ENCODE measurements at regions not wholly inside any gene's neighbourhood (a gene's known extent, or its start where the extent isn't known, plus 50 kb on each side); places are given as distances from the start of the nearest gene placed in this dataset.

GRCh38 chr10:59595593-59595992 is 114.1 kb downstream of the SLC16A9 start:
- no peak for ATAC-seq
- DNase-seq (ENCODE audit: low spot score), result no peak

DNA sequence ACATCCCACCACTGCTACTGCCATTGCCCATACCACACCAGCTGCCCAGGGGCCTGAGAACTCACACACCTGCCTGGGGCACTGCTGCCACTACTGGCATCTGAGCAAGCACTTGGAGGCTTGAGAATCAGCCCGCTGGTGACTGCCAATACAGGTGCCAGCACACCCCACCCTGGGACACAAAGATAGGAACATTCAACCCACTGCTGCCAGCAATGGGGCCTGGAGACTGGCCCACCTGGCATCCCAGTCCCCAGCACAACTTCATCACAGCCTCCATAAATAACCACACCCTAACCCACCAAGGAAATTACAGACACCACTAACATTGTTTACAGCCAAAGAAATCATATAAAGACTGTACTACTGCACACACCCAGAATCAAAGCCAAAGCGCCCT is 115.9 kb downstream of the SLC16A9 start:
- ATAC-seq (no peak), DNase-seq (ENCODE audit: low spot score) (no peak)

DNA sequence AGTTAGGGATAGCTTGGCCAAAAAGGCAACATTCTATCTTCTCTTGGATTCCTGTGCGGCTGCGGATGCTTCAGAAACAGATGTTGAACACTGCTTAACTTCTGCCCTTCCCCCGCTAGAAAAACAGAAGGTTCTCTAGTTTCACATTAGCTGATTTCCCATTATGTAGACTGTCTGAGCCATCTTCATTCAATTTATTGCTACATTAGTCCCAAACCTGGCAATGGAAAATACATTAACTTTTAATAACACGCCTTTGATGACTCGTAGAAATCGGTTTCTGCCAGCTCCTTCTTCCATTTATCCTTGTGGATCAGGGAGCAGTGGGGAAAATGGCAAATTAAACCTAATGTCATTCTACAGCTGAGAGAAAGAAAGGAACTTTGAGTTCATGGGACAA is 119.9 kb downstream of the SLC16A9 start:
- DNase-seq (ENCODE audit: low spot score) (no peak), ATAC-seq (no peak)

GRCh38 chr10:59588791-59589190 is 120.9 kb downstream of the SLC16A9 start:
- no peak for ATAC-seq
- no peak for DNase-seq (ENCODE audit: low spot score)

GRCh38 chr10:59587756-59588140 is 121.9 kb downstream of the SLC16A9 start:
- ATAC-seq (no peak), DNase-seq (ENCODE audit: low spot score) (no peak)

GRCh38 chr10:59587083-59587755 is 122.4 kb downstream of the SLC16A9 start:
- no peak for ATAC-seq
- DNase-seq (ENCODE audit: low spot score), result no peak

- DNase-seq (ENCODE audit: low spot score) (no peak), ATAC-seq (no peak)
Observed at GRCh38 chr10:59586407-59586891, 123.2 kb downstream of the SLC16A9 start.

GRCh38 chr10:59585046-59585700 is 124.5 kb downstream of the SLC16A9 start:
- ATAC-seq (no peak), DNase-seq (ENCODE audit: low spot score) (no peak)

GRCh38 chr10:59582780-59583179 is 126.9 kb downstream of the SLC16A9 start:
- ATAC-seq (no peak), DNase-seq (ENCODE audit: low spot score) (no peak)

- ATAC-seq (no peak), DNase-seq (ENCODE audit: low spot score) (no peak)
Observed at GRCh38 chr10:59582058-59582457, 127.6 kb downstream of the SLC16A9 start.

DNA sequence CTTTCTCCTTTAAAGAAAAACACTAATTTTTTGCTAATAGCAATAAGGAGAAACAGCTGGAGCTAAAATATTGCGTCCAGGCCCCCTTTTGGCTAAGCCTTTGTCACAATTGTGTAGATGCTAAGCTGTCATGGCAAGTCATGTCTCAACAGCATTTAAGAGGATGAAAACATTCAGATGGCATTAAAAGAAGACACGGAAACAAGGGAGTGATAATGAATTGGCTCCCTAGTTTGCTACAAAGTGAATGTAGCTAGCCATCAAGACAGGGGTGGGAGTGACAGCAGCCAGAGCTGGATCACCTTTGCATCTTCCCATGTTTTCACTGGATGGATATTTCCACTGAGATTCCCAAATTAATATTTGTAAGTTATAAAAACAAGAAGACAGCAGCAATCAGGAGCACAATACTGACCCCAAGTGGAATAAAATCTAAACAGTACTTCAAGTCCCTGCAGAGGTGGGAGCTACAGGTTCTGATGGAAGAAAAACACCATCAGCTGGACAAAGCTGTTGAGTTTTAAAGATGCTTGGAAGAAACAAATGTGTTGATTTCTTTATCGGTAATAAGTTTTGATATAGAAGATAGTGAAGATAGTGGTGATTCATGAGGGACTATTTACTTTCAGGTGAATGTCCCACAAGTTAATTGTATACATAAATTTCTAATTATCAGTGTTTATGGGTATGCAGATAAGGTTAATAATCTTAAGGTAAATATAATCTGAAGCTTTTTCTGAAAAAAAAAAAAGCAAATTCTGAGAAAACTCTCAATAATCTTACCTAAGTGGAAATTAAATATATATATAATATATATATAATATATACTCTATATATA is 129.4 kb downstream of the SLC16A9 start:
- DNase-seq (ENCODE audit: low spot score) (no peak), ATAC-seq (peak; percentile 51)

DNA sequence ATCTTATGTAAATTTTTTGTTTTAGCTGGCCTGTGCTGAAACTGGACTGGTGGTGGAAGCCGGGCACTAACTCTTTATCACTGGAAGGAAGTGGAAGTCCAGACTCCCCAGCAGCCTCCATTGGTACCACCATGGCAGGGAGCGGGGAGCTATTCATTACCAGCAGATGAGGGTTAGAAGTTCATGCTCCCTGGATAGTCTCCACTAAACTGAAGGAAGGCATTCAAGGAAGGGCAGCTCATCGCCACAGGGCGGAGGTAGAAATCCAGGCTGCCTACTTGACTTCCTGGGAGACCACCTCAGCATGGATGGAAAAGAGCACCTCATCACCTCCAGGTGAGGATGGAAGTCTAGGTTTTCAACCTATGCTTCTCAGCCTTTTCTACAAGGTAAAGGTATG is 130.9 kb downstream of the SLC16A9 start:
- DNase-seq (ENCODE audit: low spot score) (no peak), ATAC-seq (no peak)

DNA sequence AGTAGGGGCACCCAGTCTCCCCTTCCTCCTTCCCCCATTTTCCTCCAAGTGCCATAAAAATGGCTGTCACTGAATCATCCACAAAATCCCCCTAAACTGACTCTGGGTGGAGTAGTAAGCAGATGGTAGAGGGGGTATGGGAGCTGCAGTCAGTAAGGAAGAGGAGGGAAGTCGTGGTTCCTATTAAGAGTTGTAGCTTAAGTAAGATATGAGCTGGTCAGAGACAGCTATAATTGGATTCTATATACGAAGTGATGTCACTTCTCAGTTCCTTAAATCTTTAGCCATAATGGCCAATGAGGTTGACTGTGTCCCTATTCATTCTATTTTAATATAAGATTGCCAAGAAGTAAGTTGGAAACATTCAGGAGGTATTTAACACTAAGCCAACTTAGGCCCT is 131.7 kb downstream of the SLC16A9 start:
- DNase-seq (ENCODE audit: low spot score), result no peak

GRCh38 chr10:59575269-59575668 is 134.4 kb downstream of the SLC16A9 start:
- DNase-seq (ENCODE audit: low spot score) (no peak), ATAC-seq (no peak)

More for the DNA sequence above, 131.7 kb downstream of the SLC16A9 start:
- ATAC-seq, result no peak

DNA sequence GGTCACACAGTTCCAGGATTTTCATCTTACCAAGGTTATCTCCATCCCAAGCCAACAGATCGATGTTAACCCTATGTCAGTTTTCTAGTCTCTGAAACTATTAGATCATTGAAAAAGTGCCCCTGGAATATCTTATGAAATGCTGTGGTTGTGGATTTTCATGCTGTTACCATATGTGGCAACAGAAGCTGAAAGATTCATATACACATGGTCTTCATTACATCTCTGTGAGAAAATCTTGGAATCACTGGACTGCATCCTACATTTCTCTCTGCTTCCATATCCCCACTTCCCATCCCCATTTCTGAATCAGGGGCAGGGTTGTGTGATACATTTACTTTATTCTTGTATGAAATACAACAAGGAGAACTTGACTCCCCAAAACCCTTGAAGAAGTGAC is 146.1 kb downstream of the SLC16A9 start:
- no peak for ATAC-seq
- no peak for DNase-seq (ENCODE audit: low spot score)

- ATAC-seq (no peak), DNase-seq (ENCODE audit: low spot score) (no peak)
Observed at GRCh38 chr10:59562126-59562525, 147.5 kb downstream of the SLC16A9 start.

DNA sequence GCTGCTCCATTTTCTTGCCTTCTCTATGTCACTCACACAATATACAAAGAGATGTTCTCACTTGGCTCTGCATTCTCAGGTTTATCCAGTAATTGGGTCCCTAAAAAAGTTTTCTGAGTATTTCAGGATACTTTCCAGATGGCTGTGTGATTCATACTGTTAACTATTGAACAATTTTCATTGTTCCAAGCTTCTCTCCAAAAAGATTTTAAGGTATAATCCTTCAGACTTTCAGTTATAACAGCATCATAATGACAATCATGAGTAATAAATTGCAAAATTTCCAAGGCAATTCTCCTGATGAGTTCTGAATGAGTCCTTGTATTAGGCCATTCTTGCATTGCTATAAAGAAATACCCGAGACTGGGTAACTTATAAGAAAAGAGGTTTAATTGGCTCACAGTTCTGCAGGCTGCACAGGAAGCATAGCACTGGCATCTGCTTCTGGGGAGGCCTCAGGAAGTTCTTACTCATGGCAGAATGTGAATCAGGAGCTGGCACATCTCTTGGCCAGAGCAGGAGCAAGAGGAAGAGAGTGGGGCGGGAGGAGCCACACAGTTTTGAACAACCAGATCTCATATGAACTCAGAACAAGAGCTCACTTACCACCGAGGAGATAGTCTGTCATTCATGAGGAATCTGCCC is 148.1 kb downstream of the SLC16A9 start:
- ATAC-seq (no peak), DNase-seq (ENCODE audit: low spot score) (no peak)

DNA sequence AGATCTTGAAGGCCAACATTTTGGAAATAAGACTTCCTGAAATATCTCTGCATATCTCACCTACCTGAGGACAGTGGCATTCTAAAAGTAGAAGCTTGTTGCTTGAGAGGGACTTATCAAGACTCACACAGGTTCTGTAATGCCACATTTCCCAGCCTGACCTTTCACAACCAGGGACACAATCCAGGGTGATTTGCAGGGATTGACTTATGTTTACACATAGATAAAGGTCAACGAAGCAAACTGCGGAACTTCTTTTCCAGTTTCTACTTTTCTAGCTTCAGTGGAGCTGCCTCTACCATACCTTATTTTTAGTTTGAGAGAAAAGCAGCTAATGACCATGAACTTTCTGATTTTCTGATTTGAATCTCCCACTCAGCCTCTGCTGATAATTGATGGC is 148.7 kb downstream of the SLC16A9 start:
- ATAC-seq (peak; percentile 86), DNase-seq (ENCODE audit: low spot score) (no peak)

GRCh38 chr10:59560161-59560560 is 149.5 kb downstream of the SLC16A9 start:
- ATAC-seq (no peak), DNase-seq (ENCODE audit: low spot score) (no peak)

GRCh38 chr10:59558066-59558465 is 151.6 kb downstream of the SLC16A9 start:
- DNase-seq (ENCODE audit: low spot score) (no peak), ATAC-seq (no peak)

DNA sequence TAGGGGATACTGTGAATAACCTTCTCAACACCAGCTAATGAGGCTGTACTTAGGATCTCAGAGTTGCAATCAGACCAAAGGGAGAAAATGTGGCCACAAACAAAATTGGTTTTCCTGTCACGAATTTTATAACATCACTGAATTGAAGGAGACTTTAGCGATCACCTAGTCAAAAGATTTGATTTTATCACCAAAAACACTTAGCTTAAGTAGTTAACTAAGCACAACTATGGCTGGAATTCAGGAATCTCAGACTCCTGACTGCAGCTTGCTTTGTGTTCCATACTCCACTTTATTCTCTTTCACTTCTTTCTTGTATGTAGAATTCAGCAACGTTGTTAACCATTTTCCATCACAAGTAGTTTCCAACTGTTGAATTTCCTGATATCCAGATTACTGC is 152.0 kb downstream of the SLC16A9 start:
- DNase-seq (ENCODE audit: low spot score) (no peak), ATAC-seq (no peak)
